ENCODE measurements at regions not wholly inside any gene's neighbourhood (a gene's known extent, or its start where the extent isn't known, plus 50 kb on each side); places are given as distances from the start of the nearest gene placed in this dataset.

DNA sequence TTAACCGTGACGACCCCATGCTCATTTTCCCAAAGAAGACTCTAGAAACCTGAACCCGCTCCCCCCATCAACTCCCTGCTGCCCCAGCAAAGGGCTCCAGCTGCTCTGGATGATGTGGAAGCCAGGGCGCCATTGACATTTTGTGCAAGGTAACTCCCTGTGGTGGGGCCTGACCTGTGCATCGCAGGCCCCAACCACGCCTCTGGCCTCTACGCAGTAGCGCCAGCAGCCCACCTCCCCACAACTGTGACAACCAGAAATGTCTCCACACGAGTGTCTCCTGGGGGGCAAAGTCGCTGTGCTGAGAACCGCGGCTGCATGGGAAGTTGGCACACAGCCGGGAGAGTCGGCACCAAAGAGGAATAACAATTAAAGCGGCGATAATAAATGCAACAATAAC lies 86.9 kb upstream of the PRR5 start:
- TF ChIP-seq CTCF (IDR thresholded peaks at IDR 0.05), result no peak
- no peak for TF ChIP-seq POLR2A (IDR thresholded peaks at IDR 0.05)

Measured in Peyer's patch (tissue), 4 donors.